GM13976 (cell line): ENCODE measurements at regions not wholly inside any gene's neighbourhood (a gene's known extent, or its start where the extent isn't known, plus 50 kb on each side); places are given as distances from the start of the nearest gene placed in this dataset.
"Not testable (repeated sequence)": the region's sequence is repeated elsewhere in the genome, so short reads cannot be mapped to it uniquely, and the experiment has no call there.

Experiments used
- DNase-seq: peaks from one replicate; pipeline ENCODE4 v3.0.0; 2012; ENCODE audit warnings: low spot score
- CTCF ChIP-seq: IDR thresholded peaks from 2 replicates; pipeline ENCODE4 v1.5.1; 2012; ENCODE audit warnings: borderline replicate concordance, mild to moderate bottlenecking; ENCODE audit not compliant: insufficient read depth; ENCODE audit errors: extremely low read depth, missing control alignments, control extremely low read depth
- in situ Hi-C: fragments of 300-500 bp; cut with MboI; formaldehyde crosslinking; loops from one replicate; pipeline ENCODE4 v1.12.0; 2022; ENCODE audit warnings: low sequenced_read_pairs, mixed read lengths, inconsistent platforms; ENCODE audit not compliant: unreplicated experiment

- no peak for TF ChIP-seq CTCF
- in situ Hi-C loops, result no loop called here
- DNase-seq, result no peak
Measured at GRCh38 chr13:80931766-80932165, 590.8 kb upstream of the SPRY2 start.

- DNase-seq, result no peak
- TF ChIP-seq CTCF, result no peak
- in situ Hi-C loops, result no loop called here
Measured at GRCh38 chr13:80931118-80931517, 590.2 kb upstream of the SPRY2 start.

GRCh38 chr13:80928241-80928640, 587.3 kb upstream of the SPRY2 start:
- no peak for DNase-seq
- TF ChIP-seq CTCF, result no peak
- in situ Hi-C loops, result no loop called here

- in situ Hi-C loops, DNase-seq: not testable (repeated sequence)
Measured at GRCh38 chr13:80926024-80926423, 585.1 kb upstream of the SPRY2 start.

GRCh38 chr13:80924596-80924995, 583.7 kb upstream of the SPRY2 start:
- in situ Hi-C loops, result no loop called here
- no peak for TF ChIP-seq CTCF
- no peak for DNase-seq

- DNase-seq, result no peak
- no peak for TF ChIP-seq CTCF
- in situ Hi-C loops, result no loop called here
Measured at GRCh38 chr13:80923907-80924306, 583.0 kb upstream of the SPRY2 start.

- in situ Hi-C loops, result no loop called here
- no peak for TF ChIP-seq CTCF
- no peak for DNase-seq
Measured at GRCh38 chr13:80921971-80922370, 581.0 kb upstream of the SPRY2 start.

GRCh38 chr13:80921541-80921940, 580.6 kb upstream of the SPRY2 start:
- in situ Hi-C loops, result no loop called here
- TF ChIP-seq CTCF, result no peak
- DNase-seq, result no peak
